Panc1 (cell line): ENCODE measurements at regions not wholly inside any gene's neighbourhood (a gene's known extent, or its start where the extent isn't known, plus 50 kb on each side); places are given as distances from the start of the nearest gene placed in this dataset.

ENCODE experiments used
- POLR2AphosphoS5 ChIP-seq: IDR thresholded peaks from 2 replicates; pipeline ENCODE4 v1.6.1; 2012; ENCODE audit warnings: mild to moderate bottlenecking, low read depth, low read length, moderate library complexity
- SIN3A ChIP-seq: IDR thresholded peaks from 2 replicates; pipeline ENCODE4 v1.6.1; 2012; ENCODE audit warnings: low read depth, mild to moderate bottlenecking, low read length, moderate library complexity, borderline replicate concordance; ENCODE audit not compliant: insufficient read depth
- TF ChIP-seq, protein P1 (sequence below): fragments of 450-650 bp; IDR thresholded peaks from 2 replicates; pipeline ENCODE4 v1.5.1; 2017; ENCODE audit warnings: mild to moderate bottlenecking
- TF ChIP-seq, protein P2 (sequence below), 2 experiments: IDR thresholded peaks; 2 replicates each; pipeline ENCODE4 v1.6.1; 2011 to 2012; ENCODE audit warnings: low read depth in 2 of 2, control low read depth in 1 of 2, low read length in 1 of 2, mild to moderate bottlenecking in 1 of 2, moderate library complexity in 1 of 2; ENCODE audit not compliant: insufficient read depth in 1 of 2

GRCh38 chr22:22158965-22159364, 85.6 kb upstream of the VPREB1 start:
- TF ChIP-seq, protein P1, sequence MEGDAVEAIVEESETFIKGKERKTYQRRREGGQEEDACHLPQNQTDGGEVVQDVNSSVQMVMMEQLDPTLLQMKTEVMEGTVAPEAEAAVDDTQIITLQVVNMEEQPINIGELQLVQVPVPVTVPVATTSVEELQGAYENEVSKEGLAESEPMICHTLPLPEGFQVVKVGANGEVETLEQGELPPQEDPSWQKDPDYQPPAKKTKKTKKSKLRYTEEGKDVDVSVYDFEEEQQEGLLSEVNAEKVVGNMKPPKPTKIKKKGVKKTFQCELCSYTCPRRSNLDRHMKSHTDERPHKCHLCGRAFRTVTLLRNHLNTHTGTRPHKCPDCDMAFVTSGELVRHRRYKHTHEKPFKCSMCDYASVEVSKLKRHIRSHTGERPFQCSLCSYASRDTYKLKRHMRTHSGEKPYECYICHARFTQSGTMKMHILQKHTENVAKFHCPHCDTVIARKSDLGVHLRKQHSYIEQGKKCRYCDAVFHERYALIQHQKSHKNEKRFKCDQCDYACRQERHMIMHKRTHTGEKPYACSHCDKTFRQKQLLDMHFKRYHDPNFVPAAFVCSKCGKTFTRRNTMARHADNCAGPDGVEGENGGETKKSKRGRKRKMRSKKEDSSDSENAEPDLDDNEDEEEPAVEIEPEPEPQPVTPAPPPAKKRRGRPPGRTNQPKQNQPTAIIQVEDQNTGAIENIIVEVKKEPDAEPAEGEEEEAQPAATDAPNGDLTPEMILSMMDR = no peak
- TF ChIP-seq SIN3A (no peak), POLR2AphosphoS5 (no peak)
- TF ChIP-seq, protein P2, sequence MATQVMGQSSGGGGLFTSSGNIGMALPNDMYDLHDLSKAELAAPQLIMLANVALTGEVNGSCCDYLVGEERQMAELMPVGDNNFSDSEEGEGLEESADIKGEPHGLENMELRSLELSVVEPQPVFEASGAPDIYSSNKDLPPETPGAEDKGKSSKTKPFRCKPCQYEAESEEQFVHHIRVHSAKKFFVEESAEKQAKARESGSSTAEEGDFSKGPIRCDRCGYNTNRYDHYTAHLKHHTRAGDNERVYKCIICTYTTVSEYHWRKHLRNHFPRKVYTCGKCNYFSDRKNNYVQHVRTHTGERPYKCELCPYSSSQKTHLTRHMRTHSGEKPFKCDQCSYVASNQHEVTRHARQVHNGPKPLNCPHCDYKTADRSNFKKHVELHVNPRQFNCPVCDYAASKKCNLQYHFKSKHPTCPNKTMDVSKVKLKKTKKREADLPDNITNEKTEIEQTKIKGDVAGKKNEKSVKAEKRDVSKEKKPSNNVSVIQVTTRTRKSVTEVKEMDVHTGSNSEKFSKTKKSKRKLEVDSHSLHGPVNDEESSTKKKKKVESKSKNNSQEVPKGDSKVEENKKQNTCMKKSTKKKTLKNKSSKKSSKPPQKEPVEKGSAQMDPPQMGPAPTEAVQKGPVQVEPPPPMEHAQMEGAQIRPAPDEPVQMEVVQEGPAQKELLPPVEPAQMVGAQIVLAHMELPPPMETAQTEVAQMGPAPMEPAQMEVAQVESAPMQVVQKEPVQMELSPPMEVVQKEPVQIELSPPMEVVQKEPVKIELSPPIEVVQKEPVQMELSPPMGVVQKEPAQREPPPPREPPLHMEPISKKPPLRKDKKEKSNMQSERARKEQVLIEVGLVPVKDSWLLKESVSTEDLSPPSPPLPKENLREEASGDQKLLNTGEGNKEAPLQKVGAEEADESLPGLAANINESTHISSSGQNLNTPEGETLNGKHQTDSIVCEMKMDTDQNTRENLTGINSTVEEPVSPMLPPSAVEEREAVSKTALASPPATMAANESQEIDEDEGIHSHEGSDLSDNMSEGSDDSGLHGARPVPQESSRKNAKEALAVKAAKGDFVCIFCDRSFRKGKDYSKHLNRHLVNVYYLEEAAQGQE (IDR thresholded peaks at IDR 0.05; ENCODE audit: insufficient read depth in 1 of 2, low read depth in 2 of 2, low read length in 1 of 2) = no peak
